ENCODE measurements at regions not wholly inside any gene's neighbourhood (a gene's known extent, or its start where the extent isn't known, plus 50 kb on each side); places are given as distances from the start of the nearest gene placed in this dataset.

DNA sequence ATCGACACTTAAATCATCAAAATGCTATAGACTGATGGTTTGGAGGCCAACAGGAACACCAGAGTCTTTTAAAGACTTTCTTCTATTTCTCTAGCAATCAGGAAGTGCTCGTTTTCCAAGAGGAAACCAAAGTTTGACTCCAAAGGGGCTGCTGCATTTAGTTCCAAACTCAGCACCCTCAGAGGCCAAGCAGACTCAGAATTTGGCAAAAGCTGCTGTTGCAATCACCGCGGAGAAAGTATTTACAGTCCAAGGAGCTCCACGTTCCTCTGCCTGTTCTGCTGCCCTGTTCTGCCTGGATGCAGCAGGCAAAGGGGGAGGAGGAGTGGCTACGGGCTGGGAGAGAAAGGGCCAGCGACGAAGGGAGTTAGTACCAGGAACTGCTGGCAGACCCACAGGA lies 325.1 kb downstream of the BCL11B start:
- DNase-seq: no peak

GRCh38 chr14:98947911-98948595 lies 323.9 kb downstream of the BCL11B start:
- DNase-seq: no peak

DNA sequence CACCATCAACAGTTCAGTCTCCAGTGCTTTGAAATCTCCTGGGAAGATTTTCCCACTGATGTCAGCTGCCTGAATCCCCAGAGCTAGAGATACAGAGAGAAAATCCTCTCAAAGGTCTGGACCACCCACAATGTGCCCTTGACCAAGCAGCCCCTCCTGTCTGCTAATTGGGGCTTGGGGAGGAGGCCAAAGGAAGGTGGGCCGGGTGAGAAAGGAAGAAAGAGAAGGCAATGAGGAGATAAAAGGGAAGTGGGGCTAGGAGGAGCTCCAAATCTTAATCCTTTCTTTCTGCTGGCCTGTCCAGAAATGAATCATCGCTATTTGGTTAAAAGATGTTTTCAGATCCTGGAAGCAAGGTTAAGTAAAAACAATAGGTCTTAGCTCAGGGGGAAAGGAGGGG lies 322.9 kb downstream of the BCL11B start:
- no peak for DNase-seq

DNA sequence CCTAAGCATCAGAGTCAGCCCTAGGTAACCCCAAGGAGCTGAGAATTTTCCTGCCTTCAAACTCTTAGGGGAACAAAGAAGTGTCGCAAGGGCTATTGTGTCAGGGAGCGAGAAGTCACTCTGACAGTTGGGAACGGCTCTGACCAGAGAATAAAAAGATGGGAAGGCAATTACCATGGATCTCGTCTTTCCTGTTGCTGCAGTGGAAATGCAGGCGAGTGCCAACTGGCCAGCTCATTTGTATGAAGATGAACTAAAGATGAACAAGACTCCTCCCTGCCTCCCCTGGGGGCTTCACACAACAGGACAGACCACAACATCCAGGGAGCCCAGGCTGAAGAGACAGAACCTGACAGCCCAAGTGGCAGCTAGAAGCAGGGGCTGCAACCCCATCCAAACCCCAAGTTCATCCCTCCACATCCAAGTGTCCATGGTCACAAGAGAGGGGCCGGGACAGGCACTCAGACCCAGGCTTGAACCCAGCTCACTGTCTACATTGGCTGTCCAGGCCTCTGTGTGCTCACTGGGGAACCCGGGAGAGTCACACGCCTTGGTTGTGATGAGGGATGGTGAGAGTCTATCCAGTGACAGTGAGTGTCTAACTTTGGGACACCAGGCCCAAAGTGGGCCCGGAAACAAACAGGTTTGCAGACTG lies 322.4 kb downstream of the BCL11B start:
- no peak for DNase-seq

- no peak for DNase-seq
Measured at GRCh38 chr14:98950353-98950895, 321.6 kb downstream of the BCL11B start.

DNA sequence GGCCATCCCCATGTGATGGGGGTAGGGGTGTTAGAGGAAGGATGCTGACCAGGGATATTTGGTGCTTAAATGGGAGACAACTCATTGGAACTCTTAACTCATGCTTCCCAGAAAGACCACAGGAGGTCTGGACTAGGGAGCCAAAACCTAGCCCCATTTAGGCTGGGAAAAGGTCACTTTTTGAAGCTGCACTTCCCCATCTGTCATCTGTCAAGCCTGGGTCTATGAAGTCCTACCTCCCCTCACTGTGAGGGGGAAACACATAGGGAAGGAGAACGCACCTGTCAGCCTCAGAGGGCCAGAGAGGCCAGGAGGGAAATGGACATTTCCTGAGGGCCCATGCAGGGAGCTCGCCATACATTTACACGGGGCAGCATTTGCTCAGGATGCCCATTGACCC lies 321.0 kb downstream of the BCL11B start:
- DNase-seq: no peak

- no peak for DNase-seq
Measured at GRCh38 chr14:98951521-98952152, 320.4 kb downstream of the BCL11B start.

- DNase-seq: no peak
Measured at GRCh38 chr14:98952593-98953350, 319.2 kb downstream of the BCL11B start.

- no peak for DNase-seq
Measured at GRCh38 chr14:98953551-98954348, 318.2 kb downstream of the BCL11B start.

- no peak for DNase-seq
Measured at GRCh38 chr14:98954349-98955000, 317.5 kb downstream of the BCL11B start.

DNA sequence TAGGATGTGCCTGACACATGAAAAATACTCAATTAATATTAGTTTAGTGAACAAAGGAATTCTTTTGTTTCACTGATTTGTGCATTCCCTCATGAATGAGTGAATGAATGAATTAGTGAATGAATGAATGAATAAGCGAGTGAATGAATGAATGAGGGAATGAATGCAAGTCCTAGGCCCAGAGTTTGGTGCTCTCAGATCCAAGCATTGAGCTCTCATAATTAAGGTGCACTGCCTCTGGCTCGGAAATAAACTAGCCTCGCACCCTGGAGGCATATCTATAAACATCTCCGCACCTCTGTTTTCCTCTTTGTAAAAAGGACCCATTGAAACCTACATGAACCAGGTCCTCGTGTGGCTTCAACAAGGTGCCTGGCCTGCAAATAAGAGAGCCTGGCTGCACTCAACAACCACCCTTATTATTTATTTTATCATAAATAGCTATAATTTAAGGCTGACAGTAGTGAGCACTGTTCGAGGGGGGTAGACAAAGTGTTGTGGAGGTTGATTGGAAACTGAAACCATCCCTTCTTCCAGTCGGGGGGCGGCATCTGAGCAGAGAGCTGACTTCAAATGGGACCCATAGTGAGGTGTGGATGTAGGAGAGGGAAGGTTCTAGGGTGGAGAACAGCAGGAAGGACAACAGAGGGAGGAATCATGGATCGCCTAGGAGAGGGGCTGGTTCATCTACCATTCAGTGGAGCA lies 316.8 kb downstream of the BCL11B start:
- DNase-seq: no peak

DNA sequence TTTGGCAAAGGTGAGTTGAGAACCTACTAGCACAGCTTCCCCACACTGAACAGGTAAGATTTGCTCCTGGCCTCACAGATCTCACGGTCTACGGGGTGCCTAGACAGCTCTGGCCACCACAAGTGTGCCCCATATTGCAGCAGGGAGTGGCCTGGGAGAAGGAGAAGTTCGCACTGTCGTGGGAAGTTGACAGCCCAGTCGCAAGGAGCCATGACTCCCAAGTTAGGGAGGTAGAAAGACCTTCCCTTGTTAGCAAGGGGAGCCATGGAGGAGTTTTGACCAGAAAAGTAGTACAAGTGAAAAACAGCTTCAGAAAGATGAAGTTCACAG lies 316.3 kb downstream of the BCL11B start:
- no peak for DNase-seq

- DNase-seq: no peak
Measured at GRCh38 chr14:98956181-98956580, 315.8 kb downstream of the BCL11B start.

DNA sequence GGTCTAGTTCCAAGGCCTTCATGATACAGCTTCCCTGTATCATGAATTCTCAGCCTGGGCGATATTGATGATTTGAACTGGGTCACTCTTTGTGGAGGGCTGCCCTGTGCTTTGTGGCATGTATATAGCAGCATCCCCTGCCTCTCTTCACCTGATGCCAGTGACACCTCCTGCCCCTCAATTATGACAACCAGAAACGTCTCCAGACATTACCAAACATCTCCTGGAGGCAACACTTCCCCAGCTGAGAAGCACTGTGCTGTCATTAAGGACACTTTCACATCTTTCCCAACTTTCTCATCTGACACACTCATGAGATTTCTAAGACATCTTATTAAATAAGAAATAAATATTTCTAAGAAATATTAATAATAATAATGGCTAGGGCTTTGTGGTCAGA lies 315.3 kb downstream of the BCL11B start:
- no peak for DNase-seq

- DNase-seq: no peak
Measured at GRCh38 chr14:98957211-98958047, 314.6 kb downstream of the BCL11B start.

DNA sequence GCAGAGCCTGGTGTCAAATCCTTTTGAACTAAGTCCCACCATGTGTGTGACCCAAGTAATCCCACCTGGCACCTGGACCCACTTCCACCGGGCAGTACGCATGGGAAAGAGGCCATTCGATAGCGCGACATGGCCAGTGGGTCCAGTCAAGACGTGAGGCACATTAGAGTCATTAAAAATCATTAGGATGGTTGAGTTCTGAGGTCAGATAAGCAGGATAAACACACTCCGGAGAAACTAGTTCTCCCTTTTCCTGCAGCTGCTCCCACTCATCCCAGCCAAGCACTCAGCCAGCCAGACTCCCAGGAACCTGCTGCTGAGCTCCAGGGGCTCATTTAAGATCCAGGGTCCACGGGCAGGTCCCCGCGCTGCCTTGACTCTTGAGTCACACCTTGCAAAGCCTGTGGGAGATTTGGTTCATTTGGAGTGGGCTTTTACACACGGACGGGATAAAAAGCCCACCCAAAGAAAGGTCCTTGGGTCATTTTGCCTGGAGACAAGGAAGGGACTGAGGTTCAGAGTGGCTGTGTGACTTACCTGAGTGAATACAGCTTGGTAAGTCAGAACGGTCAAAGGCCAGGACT lies 313.9 kb downstream of the BCL11B start:
- DNase-seq: no peak

DNA sequence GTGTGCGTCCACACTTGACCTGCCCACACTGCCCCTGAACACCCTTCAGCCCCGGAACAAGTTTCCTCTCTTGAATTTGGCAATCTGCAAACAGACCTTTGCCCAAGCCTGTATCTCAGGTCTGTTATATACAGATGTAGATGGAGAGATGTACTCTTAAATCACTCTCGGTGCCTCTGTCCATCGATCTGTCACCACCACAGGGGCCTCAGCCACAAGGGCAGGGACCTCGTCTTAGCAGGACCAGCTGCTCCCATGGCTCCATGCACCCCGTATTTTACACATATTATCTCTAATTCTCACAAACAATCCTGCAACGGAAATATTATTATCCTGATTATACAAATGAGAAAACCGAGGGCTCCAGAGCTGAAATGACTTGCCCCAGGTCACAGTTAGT lies 313.4 kb downstream of the BCL11B start:
- no peak for DNase-seq

DNA sequence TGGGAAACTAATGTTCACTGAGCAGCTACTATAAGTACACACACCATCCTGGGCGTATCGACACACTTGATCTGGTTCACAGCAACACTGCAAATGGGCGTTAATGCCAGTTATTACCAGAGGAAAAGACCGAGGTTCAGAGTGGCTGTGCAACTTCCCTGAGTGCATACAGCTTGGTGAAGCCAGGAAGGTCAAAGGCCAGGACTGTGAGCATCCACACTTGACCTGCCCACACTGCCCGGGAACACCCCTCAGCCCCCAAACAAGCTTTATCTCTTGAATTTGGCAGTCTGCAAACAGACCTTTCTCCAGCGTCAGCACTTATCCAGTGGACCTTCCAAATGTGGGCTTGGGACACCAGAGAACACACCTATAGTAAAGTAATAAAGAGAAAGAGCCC lies 312.6 kb downstream of the BCL11B start:
- no peak for DNase-seq

DNA sequence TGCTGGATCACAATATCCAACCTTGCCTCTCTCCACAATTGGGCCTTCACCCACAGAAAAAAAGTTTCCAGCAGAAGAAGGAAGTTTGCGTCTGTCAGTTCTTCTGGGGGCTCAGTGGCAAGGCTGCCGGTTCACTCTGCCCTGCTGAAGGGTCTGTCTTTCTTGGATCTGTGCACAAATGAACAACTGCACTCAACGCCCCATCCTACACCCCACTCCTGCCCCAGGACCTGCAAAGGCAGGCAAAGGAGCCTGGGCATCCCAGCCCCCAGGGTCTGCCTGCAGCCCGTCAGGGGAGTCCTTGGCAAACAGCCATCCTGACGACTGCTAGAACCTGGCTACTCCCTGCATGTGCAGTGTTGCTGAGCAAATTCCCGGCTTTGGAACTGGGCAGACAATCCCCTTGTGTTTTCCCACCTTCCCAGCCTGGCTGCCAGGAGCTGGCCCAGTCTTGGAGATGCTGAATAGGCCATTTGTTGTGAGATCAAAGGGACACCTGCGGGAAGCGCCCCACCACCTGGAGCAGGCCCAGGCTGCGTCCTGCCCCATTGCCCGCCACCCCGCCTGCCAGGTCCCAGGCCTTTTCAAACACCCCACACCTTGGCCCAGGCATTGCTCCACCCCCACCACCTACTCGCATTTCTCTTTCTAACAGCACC lies 311.9 kb downstream of the BCL11B start:
- no peak for DNase-seq

DNA sequence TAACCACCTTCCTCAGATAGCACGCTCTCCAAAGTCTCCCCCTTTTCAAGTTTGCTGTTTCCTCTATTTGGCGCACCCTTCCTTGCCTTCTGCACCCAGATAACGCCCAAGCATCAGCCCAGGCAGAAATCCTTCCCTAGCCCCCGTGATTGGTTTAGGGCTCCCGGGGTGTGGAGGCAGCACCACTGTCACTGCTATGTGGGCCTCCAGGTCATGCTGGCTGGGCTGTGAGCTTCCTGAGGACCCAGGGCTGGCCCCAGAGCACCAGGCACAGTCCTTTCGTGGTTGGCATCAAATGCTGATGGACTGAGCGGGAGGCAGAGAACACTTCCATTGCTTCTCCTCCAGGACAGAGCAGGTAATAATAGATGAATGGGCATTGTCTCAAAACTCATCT lies 311.4 kb downstream of the BCL11B start:
- DNase-seq: no peak
